Mesenchymal stem cell (in vitro differentiated cells and primary cell): ENCODE measurements at regions not wholly inside any gene's neighbourhood (a gene's known extent, or its start where the extent isn't known, plus 50 kb on each side); places are given as distances from the start of the nearest gene placed in this dataset.

Experiments
- DNase-seq: peaks from one replicate; pipeline ENCODE4 v3.0.0-alpha.2; 2013
- H2AFZ ChIP-seq: one replicate; pipeline ENCODE4 v1.6.1; 2013; ENCODE audit warnings: low read depth, mild to moderate bottlenecking, control low read depth, inconsistent platforms, low read length, moderate library complexity
- H2AK5ac ChIP-seq: 2 replicates; pipeline ENCODE4 v1.6.1; 2013; ENCODE audit warnings: low read length, moderate library complexity, mild to moderate bottlenecking, inconsistent platforms; ENCODE audit not compliant: severe bottlenecking
- H2BK120ac ChIP-seq: one replicate; pipeline ENCODE4 v1.6.1; 2013; ENCODE audit warnings: low read depth, mild to moderate bottlenecking, inconsistent platforms, low read length, moderate library complexity
- H2BK12ac ChIP-seq, 2 experiments: one replicate each; pipeline ENCODE4 v1.6.1; 2013; ENCODE audit warnings: inconsistent platforms in 2 of 2, low read length in 2 of 2, mild to moderate bottlenecking in 2 of 2, moderate library complexity in 2 of 2, control low read depth in 1 of 2
- H2BK15ac ChIP-seq: one replicate; pipeline ENCODE4 v1.6.1; 2013; ENCODE audit warnings: mild to moderate bottlenecking, low read depth, inconsistent platforms; ENCODE audit not compliant: poor library complexity, severe bottlenecking
- H2BK5ac ChIP-seq: 2 replicates; pipeline ENCODE4 v1.6.1; 2013; ENCODE audit warnings: low read depth, mild to moderate bottlenecking, low read length, control low read depth, inconsistent platforms; ENCODE audit not compliant: poor library complexity, severe bottlenecking
- H3K14ac ChIP-seq, 2 experiments: one replicate each; pipeline ENCODE4 v1.6.1; 2013; ENCODE audit warnings: inconsistent platforms in 2 of 2, low read length in 2 of 2, control low read depth in 1 of 2, mild to moderate bottlenecking in 1 of 2, moderate library complexity in 1 of 2
- H3K18ac ChIP-seq, 2 experiments: one replicate each; pipeline ENCODE4 v1.6.1; 2013; ENCODE audit warnings: inconsistent platforms in 2 of 2, low read length in 2 of 2, control low read depth in 1 of 2, low read depth in 1 of 2, mild to moderate bottlenecking in 1 of 2
- H3K23ac ChIP-seq, 2 experiments: one replicate each; pipeline ENCODE4 v1.6.1; 2013; ENCODE audit warnings: inconsistent platforms in 2 of 2, low read length in 2 of 2, mild to moderate bottlenecking in 2 of 2, moderate library complexity in 2 of 2, control low read depth in 1 of 2
- H3K27ac ChIP-seq: 2 replicates; pipeline ENCODE4 v1.5.1; 2013; ENCODE audit warnings: mild to moderate bottlenecking, moderate library complexity, low read length, control low read depth, inconsistent platforms; ENCODE audit not compliant: poor library complexity, severe bottlenecking
- H3K27me3 ChIP-seq, 2 experiments: 2 replicates each; pipeline versions ENCODE4 v1.6.1 to v1.7.0; 2013; ENCODE audit warnings: low read length in 2 of 2, mild to moderate bottlenecking in 2 of 2, moderate library complexity in 2 of 2, control low read depth in 1 of 2, inconsistent platforms in 1 of 2; ENCODE audit not compliant: control insufficient read depth in 1 of 2, insufficient read depth in 1 of 2
- H3K36me3 ChIP-seq, 2 experiments: 2 replicates each; pipeline versions ENCODE4 v1.6.1 to v1.7.0; 2013; ENCODE audit warnings: low read length in 2 of 2, control low read depth in 1 of 2, inconsistent platforms in 1 of 2, low read depth in 1 of 2, mild to moderate bottlenecking in 1 of 2; ENCODE audit not compliant: insufficient read depth in 2 of 2, control insufficient read depth in 1 of 2
- H3K4ac ChIP-seq, 2 experiments: one replicate each; pipeline ENCODE4 v1.6.1; 2013; ENCODE audit warnings: inconsistent platforms in 2 of 2, low read length in 2 of 2, mild to moderate bottlenecking in 2 of 2, moderate library complexity in 2 of 2, control low read depth in 1 of 2, low read depth in 1 of 2
- H3K4me1 ChIP-seq: 2 replicates; pipeline ENCODE4 v1.6.1; 2013; ENCODE audit warnings: low read depth, low read length, control low read depth; ENCODE audit not compliant: control insufficient read depth, insufficient read depth
- H3K4me2 ChIP-seq: 2 replicates; pipeline ENCODE4 v1.6.1; 2013; ENCODE audit warnings: low read length, mild to moderate bottlenecking, inconsistent platforms; ENCODE audit not compliant: poor library complexity, severe bottlenecking
- H3K4me3 ChIP-seq, 2 experiments: 2 replicates each; pipeline versions ENCODE4 v1.5.1 to v1.7.0; 2013; ENCODE audit warnings: low read length in 2 of 2, mild to moderate bottlenecking in 2 of 2, control low read depth in 1 of 2, low read depth in 1 of 2; ENCODE audit not compliant: insufficient read depth in 1 of 2
- H3K79me1 ChIP-seq: replicated peaks from 2 replicates; pipeline ENCODE4 v1.6.1; 2013; ENCODE audit warnings: mild to moderate bottlenecking, control low read depth, low read length, inconsistent platforms; ENCODE audit not compliant: poor library complexity, severe bottlenecking
- H3K9ac ChIP-seq: 2 replicates; pipeline ENCODE4 v1.7.0; 2013; ENCODE audit warnings: mild to moderate bottlenecking, low read length, moderate library complexity
- H3K9me3 ChIP-seq: 2 replicates; pipeline ENCODE4 v1.7.0; 2013; ENCODE audit warnings: mild to moderate bottlenecking, low read length; ENCODE audit not compliant: control insufficient read depth
- H4K8ac ChIP-seq: one replicate; pipeline ENCODE4 v1.6.1; 2013; ENCODE audit warnings: inconsistent platforms, mild to moderate bottlenecking, low read length, moderate library complexity
- H4K91ac ChIP-seq: one replicate; pipeline ENCODE4 v1.6.1; 2013; ENCODE audit warnings: mild to moderate bottlenecking, low read length, inconsistent platforms
- WGBS: methylation state at CpG from one replicate; pipeline ENCODE4 v1.1.7; 2013; ENCODE audit warnings: mixed read lengths; 5-methylcytosine and 5-hydroxymethylcytosine counted together

GRCh38 chr3:153702106-153702505, 419.1 kb upstream of the ARHGEF26 start:
- Histone ChIP-seq H4K8ac (no peak overlapping the region), H3K27ac (no peak overlapping the region), H3K36me3 (no peaks in the 10 kb centered on the region), H3K27me3 (no peaks in the 10 kb centered on the region), H2BK15ac (no peak overlapping the region), H2AK5ac (no peak overlapping the region), H3K4me3 (no peak overlapping the region), H3K4me2 (no peak overlapping the region), H3K79me1 (no peaks in the 10 kb centered on the region), H3K9me3 (no peaks in the 10 kb centered on the region), H3K4ac (no peak overlapping the region), H3K9ac (no peak overlapping the region), H2AFZ (no peak overlapping the region), H3K23ac (no peak overlapping the region), H3K14ac (no peak overlapping the region), H3K4me1 (no peaks in the 10 kb centered on the region), H2BK12ac (no peak overlapping the region), H2BK5ac (no peak overlapping the region), H3K18ac (no peak overlapping the region), H2BK120ac (no peak overlapping the region), H4K91ac (no peak overlapping the region)
- no peak for DNase-seq

GRCh38 chr3:153704115-153704514, 417.1 kb upstream of the ARHGEF26 start:
- Histone ChIP-seq H2BK5ac (no peak overlapping the region), H3K4ac (no peak overlapping the region), H3K4me3 (no peak overlapping the region), H3K23ac (no peak overlapping the region), H2BK120ac (no peak overlapping the region), H3K27me3 (no peaks in the 10 kb centered on the region), H2BK15ac (no peak overlapping the region), H3K4me1 (no peaks in the 10 kb centered on the region), H3K14ac (no peak overlapping the region), H3K4me2 (no peak overlapping the region), H3K9me3 (no peaks in the 10 kb centered on the region), H2BK12ac (no peak overlapping the region), H2AK5ac (no peak overlapping the region), H3K79me1 (no peaks in the 10 kb centered on the region), H4K8ac (no peak overlapping the region), H3K27ac (no peak overlapping the region), H3K18ac (no peak overlapping the region), H4K91ac (no peak overlapping the region), H3K36me3 (no peaks in the 10 kb centered on the region), H2AFZ (no peak overlapping the region), H3K9ac (no peak overlapping the region)
- 94% methylated on average over 1 of the region's 1 CpG for WGBS
- DNase-seq = no peak

GRCh38 chr3:153706706-153707105, 414.5 kb upstream of the ARHGEF26 start:
- Histone ChIP-seq H3K36me3 (no peaks in the 10 kb centered on the region), H2AFZ (no peak overlapping the region), H3K4me1 (no peaks in the 10 kb centered on the region), H2BK5ac (no peak overlapping the region), H3K9ac (no peak overlapping the region), H3K4me3 (no peak overlapping the region), H2BK12ac (no peak overlapping the region), H3K23ac (no peak overlapping the region), H3K9me3 (peaks cover 4% of the 10 kb centered on the region), H4K8ac (no peak overlapping the region), H2BK15ac (no peak overlapping the region), H2BK120ac (no peak overlapping the region), H4K91ac (no peak overlapping the region), H3K14ac (no peak overlapping the region), H3K4me2 (no peak overlapping the region), H3K27ac (no peak overlapping the region), H3K27me3 (no peaks in the 10 kb centered on the region), H3K4ac (no peak overlapping the region), H2AK5ac (no peak overlapping the region), H3K18ac (no peak overlapping the region), H3K79me1 (no peaks in the 10 kb centered on the region)
- DNase-seq = no peak
- 33% methylated on average over 1 of the region's 1 CpG for WGBS

- Histone ChIP-seq H3K18ac (no peak overlapping the region), H3K36me3 (no peaks in the 10 kb centered on the region), H2AK5ac (no peak overlapping the region), H2BK15ac (no peak overlapping the region), H2AFZ (no peak overlapping the region), H3K9me3 (peaks cover 7% of the 10 kb centered on the region), H3K4ac (no peak overlapping the region), H3K14ac (no peak overlapping the region), H3K27me3 (no peaks in the 10 kb centered on the region), H3K27ac (no peak overlapping the region), H3K4me2 (no peak overlapping the region), H3K9ac (no peak overlapping the region), H2BK5ac (no peak overlapping the region), H4K8ac (no peak overlapping the region), H3K4me3 (no peak overlapping the region), H3K4me1 (no peaks in the 10 kb centered on the region), H4K91ac (no peak overlapping the region), H2BK12ac (no peak overlapping the region), H3K79me1 (no peaks in the 10 kb centered on the region), H2BK120ac (no peak overlapping the region), H3K23ac (no peak overlapping the region)
- DNase-seq = no peak
- WGBS = 38% methylated on average over 1 of the region's 4 CpGs
Observed at GRCh38 chr3:153714016-153714415, 407.2 kb upstream of the ARHGEF26 start.
